ENCODE measurements at regions not wholly inside any gene's neighbourhood (a gene's known extent, or its start where the extent isn't known, plus 50 kb on each side); places are given as distances from the start of the nearest gene placed in this dataset.
"Not testable (repeated sequence)": the region's sequence is repeated elsewhere in the genome, so short reads cannot be mapped to it uniquely, and the experiment has no call there.

DNA sequence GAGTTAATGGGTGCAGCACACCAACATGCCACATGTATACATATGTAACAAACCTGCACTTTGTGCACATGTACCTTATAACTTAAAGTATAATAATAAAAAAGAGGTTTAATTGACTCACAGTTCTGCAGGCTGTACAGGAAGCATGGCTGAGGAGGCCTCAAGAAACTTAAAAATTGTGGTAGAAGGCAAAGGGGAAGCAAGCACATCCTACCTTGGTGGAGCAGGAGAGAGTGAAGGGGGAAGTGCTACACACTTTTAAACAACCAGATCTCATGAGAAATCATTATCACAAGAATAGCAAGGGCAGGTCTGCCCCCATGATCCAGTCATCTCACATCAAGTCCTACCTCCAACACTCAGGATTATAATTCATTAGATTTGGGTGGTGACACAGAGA, 463.5 kb downstream of the CSNK1G3 start:
- DNase-seq = not testable (repeated sequence)

- DNase-seq = no peak
Measured at GRCh38 chr5:123966781-123967180, 454.8 kb downstream of the CSNK1G3 start.

DNA sequence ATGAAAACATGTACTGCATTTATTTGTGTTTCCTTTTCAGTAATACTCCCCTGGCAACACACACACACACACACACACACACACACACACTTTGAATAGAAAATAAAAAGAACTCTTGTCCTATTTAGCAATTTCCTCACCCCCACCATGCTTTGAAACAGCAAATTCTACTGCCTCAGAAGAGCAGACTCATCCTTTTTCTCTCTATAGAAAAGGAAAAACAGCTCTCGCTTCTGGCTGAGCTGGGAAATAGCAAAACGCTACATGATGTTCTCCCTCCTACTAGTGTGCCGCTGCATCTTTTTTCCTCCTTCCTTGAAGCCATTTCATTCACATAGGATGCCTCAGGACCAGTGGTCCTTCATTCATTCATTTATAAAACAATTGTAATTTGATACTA, 453.6 kb downstream of the CSNK1G3 start:
- no peak for DNase-seq

- no peak for DNase-seq
Measured at GRCh38 chr5:123964884-123965283, 452.9 kb downstream of the CSNK1G3 start.

GRCh38 chr5:123960526-123960925, 448.5 kb downstream of the CSNK1G3 start:
- no peak for DNase-seq

- DNase-seq = no peak
Measured at GRCh38 chr5:123951582-123951977, 439.6 kb downstream of the CSNK1G3 start.

DNA sequence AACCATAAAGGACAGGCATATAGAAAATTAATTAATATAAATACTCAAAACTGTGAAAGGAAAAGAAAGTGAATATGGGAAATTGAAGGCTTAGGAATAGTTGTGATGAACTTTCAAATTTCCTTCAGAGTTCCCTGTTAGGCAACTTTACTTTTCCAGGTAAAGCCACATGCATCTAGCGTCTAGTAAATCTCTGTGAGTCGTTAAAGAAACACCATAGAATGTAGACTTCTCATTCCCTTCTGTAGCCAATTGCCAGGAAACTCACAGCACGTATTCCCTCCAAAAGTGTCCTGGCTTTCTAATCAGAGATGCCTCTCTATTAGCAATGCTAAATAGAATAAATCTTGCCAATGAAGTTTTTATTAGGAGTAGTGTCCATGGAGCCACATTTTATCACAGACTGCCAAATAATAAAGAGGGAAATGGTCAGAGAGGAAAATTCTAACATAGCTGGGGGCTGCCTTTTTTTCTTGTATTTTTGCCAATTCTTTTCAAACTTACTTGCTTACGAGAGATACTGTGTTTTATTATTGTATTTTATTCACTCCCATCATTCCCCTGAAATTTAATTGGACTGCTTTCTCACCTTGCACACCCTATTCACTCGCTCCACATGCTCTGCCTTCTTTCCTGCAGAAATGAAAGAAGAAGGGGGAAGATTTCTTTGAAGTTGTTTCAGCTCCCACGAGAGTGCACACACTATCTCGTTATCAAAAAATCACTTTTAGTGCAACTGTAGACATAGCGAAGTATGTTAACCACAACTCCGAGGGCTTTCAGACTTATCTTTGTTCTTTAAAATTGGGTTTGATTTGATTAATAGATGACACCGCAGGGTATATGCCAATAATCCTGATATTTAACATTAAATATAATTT, 439.0 kb downstream of the CSNK1G3 start:
- no peak for DNase-seq

DNA sequence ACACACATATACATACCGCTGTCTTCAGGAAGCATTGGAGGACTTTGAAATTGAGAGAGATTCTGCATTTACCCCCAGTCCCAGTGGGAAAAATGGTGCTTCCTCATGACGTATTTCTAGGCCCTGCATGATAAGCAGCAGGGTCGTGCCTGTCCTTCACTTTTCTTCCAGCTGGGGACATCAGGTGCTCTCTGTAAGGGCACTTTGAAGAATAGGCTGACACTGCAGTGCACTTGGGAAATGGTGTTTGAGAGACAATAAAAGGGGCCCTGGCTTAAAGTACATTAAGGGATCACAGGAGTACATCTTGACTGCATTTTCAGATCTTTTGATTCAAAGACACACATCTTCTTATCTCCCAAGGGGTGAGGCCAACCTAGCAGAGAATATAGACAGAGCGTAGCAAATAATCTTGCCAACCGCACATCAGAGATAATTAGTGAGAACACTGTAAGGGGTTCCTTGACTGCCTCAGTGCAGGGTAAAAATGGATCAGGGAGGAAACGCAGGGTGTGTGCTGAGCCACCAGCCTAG, 437.9 kb downstream of the CSNK1G3 start:
- no peak for DNase-seq

GRCh38 chr5:123949043-123949804, 437.2 kb downstream of the CSNK1G3 start:
- no peak for DNase-seq

- no peak for DNase-seq
Measured at GRCh38 chr5:123947797-123948196, 435.8 kb downstream of the CSNK1G3 start.

- DNase-seq = no peak
Measured at GRCh38 chr5:123945548-123945947, 433.6 kb downstream of the CSNK1G3 start.

DNA sequence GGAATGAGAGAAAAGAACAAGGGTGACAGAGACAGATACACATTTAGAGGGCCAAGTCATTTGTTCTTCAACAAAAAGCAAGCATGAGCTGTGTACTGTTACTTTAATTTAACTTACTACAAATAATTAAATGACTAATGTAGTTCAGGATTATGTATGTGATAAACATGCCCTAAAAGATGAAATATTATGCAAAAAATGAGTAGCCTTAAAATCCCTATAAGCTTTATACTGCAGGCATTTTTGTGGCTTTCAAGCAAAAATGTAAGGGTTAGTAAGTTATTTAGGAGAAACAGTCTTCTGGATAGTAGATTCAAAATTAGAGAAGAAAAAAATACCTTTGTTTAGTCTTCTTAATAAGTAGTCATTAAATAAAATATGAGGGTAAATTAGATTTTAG, 431.2 kb downstream of the CSNK1G3 start:
- DNase-seq = no peak

- DNase-seq = no peak
Measured at GRCh38 chr5:123940416-123940815, 428.4 kb downstream of the CSNK1G3 start.

DNA sequence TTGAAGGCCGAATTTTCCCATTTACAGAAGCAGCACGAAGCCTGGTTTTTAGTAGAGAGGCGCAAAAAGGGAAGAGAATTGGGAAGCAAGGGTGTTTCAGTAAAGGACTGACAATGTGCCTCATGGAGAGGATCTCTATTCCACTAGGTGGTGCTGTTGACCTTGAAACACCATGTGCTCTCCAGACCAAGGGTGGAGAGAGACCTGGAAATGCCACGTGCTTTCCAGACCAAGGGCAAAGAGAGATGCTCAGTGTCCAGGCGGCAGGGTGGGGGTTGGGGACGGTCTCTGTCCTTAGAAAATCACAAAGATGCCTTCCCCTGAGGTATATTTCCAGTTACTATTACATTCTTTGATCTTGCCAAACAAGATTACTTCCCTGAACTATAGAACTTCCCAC, 425.3 kb downstream of the CSNK1G3 start:
- DNase-seq = peak; percentile 64

DNA sequence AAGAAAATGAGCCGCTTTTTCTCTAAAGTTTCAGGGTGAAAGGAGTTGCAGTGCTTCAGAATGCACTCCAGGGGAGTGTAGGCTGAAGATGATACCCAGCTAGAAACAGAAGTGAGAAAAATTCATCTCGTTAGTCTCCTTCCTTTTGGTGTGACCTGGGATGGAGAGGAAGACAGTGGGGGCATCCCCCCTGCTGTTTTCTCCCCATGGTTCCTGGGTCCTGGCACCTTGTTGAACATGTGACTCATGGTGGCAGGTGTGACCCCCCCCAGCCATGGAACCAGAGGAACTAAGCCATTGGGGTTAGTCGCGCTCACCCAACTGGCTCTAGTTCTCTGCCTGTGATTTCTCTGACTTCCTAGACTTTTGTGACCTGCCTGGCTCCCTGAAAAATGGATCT, 424.6 kb downstream of the CSNK1G3 start:
- no peak for DNase-seq

- DNase-seq = not testable (repeated sequence)
Measured at GRCh38 chr5:123933812-123934211, 421.8 kb downstream of the CSNK1G3 start.

DNA sequence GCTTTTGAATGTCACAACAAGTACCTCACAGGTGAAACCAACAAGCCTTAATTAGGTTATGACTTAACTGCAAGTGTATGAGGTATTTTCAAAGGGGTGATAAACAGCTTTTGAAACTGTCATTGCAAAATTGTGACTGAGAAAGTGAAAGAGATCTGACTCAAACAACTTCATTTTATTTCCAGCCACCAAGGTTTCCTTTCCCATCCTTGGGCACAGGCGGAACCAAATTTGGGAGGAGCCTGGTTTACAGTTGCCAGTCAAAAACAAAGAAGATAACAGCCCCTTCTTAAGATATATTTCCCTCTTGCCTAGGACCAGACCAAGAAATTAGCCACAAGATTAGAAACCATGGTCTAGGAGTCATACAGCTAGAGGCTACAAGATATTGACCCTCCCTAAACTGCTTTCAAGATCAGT, 417.1 kb downstream of the CSNK1G3 start:
- DNase-seq = no peak

DNA sequence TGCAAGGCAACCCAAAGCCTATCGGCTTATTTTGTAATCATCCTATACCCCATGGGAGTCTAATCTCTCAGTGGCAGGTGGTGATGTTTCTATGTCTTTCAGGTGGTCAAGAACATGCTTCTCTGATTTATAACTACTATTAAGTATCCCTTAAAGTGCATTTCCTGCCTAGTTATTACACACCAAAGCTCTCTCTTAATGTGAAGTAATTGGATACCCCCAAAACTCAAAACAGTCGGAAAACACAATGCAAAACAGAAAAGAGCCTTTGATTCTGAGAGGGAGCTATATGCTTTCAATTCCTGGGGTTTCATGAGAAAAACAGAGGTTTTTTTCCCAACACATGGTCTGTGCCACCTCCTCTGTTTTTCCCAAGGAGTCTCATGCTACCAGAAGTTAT, 416.4 kb downstream of the CSNK1G3 start:
- DNase-seq = no peak

- DNase-seq = no peak
Measured at GRCh38 chr5:123921193-123921592, 409.2 kb downstream of the CSNK1G3 start.

- no peak for DNase-seq
Measured at GRCh38 chr5:123916345-123917121, 404.6 kb downstream of the CSNK1G3 start.

GRCh38 chr5:123914333-123914732, 402.4 kb downstream of the CSNK1G3 start:
- DNase-seq = no peak

DNA sequence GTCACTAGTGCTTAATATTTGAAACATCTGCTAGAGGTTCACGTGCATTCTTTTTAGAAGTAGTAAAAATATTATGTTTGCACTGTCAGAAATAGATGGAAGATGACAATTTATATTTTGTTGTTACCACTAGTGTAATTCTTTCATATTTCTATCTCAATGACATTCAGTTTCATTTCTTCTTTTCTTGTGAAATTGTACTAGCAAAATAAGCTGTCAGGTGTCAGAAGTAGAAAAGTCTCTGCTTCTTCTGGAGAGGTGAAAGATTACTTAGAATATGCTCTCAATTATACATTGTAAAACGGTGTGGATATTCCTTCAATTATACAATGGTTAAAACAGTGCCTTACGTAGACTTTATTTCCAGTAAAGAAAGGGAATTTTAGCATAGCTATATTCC, 395.4 kb downstream of the CSNK1G3 start:
- no peak for DNase-seq

GRCh38 chr5:123906698-123907295, 394.8 kb downstream of the CSNK1G3 start:
- no peak for DNase-seq
